Upper lobe of left lung (tissue), 6 donors: ENCODE measurements at regions not wholly inside any gene's neighbourhood (a gene's known extent, or its start where the extent isn't known, plus 50 kb on each side); places are given as distances from the start of the nearest gene placed in this dataset.
"Not testable (repeated sequence)": the region's sequence is repeated elsewhere in the genome, so short reads cannot be mapped to it uniquely, and the experiment has no call there.

ENCODE experiments used
- ATAC-seq, 2 donors: fragments of 200-7000 bp; cut with Tn5 transposase; one replicate each; pipeline ENCODE4 v1.9.1; 2022; ENCODE audit warnings: mild to moderate bottlenecking in 2 of 2, moderate library complexity in 2 of 2; ENCODE audit not compliant: low FRiP score in 2 of 2
- DNase-seq, 2 donors: peaks; one replicate each; pipeline ENCODE4 v3.0.0-alpha.2; 2019 to 2020
- H3K27ac ChIP-seq, 4 donors: fragments of 200-600 bp; sonication (generic); one replicate each; pipeline ENCODE4 v1.5.1; 2016 to 2019
- H3K27me3 ChIP-seq, 4 donors: fragments of 200-600 bp; sonication (generic); one replicate each; pipeline ENCODE4 v1.5.1; 2017 to 2019
- H3K36me3 ChIP-seq, 4 donors: fragments of 200-600 bp; sonication (generic); one replicate each; pipeline ENCODE4 v1.5.1; 2016 to 2019
- H3K4me1 ChIP-seq, 4 donors: fragments of 200-600 bp; sonication (generic); one replicate each; pipeline ENCODE4 v1.5.1; 2018 to 2019
- H3K4me3 ChIP-seq, 4 donors: fragments of 200-600 bp; sonication (generic); one replicate each; pipeline ENCODE4 v1.5.1; 2017 to 2019; ENCODE audit warnings: mild to moderate bottlenecking in 2 of 4, moderate library complexity in 1 of 4
- H3K9me3 ChIP-seq, 4 donors: fragments of 200-600 bp; sonication (generic); one replicate each; pipeline ENCODE4 v1.5.1; 2018 to 2019
- EP300 ChIP-seq, 4 donors: sonication (generic); formaldehyde crosslinking; IDR thresholded peaks; one replicate each; pipeline ENCODE4 v1.5.1; 2017; ENCODE audit warnings: antibody characterized with exemption in 4 of 4, control low read depth in 2 of 4
- POLR2A ChIP-seq, 4 donors: fragments of 450-650 bp; IDR thresholded peaks; one replicate each; pipeline ENCODE4 v1.5.1; 2016 to 2017; ENCODE audit warnings: antibody characterized with exemption in 4 of 4, mild to moderate bottlenecking in 2 of 4
- POLR2AphosphoS5 ChIP-seq, 2 donors: sonication (generic); formaldehyde crosslinking; IDR thresholded peaks; one replicate each; pipeline ENCODE4 v1.5.1; 2017; ENCODE audit warnings: antibody characterized with exemption in 2 of 2
- WGBS, 2 donors: methylation state at CpG; one replicate each; pipeline ENCODE4 v1.1.5; 2017 to 2018; 5-methylcytosine and 5-hydroxymethylcytosine counted together
- TF ChIP-seq, protein P1 (sequence below), 6 experiments: fragments of 450-650 bp in 4 of 6; fragments of 200-600 bp in 2 of 6; sonication (generic) in 2 of 6; IDR thresholded peaks; one replicate each; pipeline ENCODE4 v1.5.1; 2016 to 2019; ENCODE audit warnings: antibody characterized with exemption in 6 of 6
- donor health status: DM: no; HTN: no; CAD: no; lungs with moderate emphysema.
- donor health status: DM: no; HTN: yes; CAD: no; lungs with severe emphysema.

DNA sequence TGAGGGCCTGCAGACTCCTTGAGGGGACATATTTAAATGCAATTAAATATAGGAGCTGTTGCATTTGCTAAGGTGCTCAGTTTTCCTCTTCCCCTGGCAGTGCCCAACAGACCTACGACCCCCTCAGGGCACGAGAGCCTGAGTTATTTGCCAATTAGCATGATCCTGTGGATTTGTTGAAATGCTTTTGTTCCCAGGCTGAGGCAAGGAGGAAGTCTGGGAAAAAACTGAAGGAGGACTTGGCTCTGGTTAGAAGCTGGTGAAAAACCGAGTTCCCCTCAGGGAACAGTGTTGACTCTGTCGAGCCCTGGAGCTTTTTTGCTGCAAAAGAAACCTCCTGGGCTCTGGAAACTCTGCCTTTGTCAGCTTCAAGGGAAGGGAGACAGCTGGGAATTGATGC is 103.6 kb upstream of the SHB start:
- TF ChIP-seq POLR2AphosphoS5 (IDR thresholded peaks at IDR 0.05), result no peak
- no peak for TF ChIP-seq POLR2A (IDR thresholded peaks at IDR 0.05)
- no peak for TF ChIP-seq EP300 (IDR thresholded peaks at IDR 0.05)
- TF ChIP-seq, protein P1, sequence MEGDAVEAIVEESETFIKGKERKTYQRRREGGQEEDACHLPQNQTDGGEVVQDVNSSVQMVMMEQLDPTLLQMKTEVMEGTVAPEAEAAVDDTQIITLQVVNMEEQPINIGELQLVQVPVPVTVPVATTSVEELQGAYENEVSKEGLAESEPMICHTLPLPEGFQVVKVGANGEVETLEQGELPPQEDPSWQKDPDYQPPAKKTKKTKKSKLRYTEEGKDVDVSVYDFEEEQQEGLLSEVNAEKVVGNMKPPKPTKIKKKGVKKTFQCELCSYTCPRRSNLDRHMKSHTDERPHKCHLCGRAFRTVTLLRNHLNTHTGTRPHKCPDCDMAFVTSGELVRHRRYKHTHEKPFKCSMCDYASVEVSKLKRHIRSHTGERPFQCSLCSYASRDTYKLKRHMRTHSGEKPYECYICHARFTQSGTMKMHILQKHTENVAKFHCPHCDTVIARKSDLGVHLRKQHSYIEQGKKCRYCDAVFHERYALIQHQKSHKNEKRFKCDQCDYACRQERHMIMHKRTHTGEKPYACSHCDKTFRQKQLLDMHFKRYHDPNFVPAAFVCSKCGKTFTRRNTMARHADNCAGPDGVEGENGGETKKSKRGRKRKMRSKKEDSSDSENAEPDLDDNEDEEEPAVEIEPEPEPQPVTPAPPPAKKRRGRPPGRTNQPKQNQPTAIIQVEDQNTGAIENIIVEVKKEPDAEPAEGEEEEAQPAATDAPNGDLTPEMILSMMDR (IDR thresholded peaks at IDR 0.05), result no peak
- Histone ChIP-seq H3K27ac (no peak overlapping the region), H3K4me1 (no peaks in the 10 kb centered on the region), H3K36me3 (no peaks in the 10 kb centered on the region), H3K4me3 (no peak overlapping the region), H3K9me3 (peaks cover 3 to 20% (median 4%) of the 10 kb centered on the region in 4 donors), H3K27me3 (no peaks in the 10 kb centered on the region)
- no peak for DNase-seq
- no peak for ATAC-seq
- 39 to 43% methylated on average over 4 of the region's 4 CpGs for WGBS, 2 donors

DNA sequence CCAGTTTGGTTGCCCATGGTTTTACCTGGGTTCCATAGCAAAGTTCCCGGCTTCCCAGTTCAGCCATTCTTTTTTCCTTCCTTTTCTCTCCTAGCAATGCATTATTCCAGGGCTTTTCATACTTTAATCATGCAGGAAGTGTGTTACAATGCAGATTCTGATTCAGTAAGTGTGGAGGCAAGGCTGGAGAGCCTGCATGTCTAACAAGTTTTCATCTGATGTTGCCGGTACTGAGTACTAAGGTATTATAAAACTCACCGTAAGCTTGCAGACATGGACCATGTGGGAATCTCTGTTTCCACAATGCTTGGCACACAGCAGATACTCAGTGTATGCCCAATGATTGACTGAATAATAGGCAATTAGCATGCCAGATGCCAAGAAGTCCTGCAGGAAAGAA is 102.9 kb upstream of the SHB start:
- ATAC-seq (no peak), DNase-seq (no peak)
- no peaks in the 10 kb centered on the region for H3K27me3 ChIP-seq
- 69 to 74% methylated on average over 3 of the region's 3 CpGs for WGBS, 2 donors
- no peak for TF ChIP-seq EP300 (IDR thresholded peaks at IDR 0.05)
- TF ChIP-seq POLR2AphosphoS5 (IDR thresholded peaks at IDR 0.05), result no peak
- TF ChIP-seq POLR2A (IDR thresholded peaks at IDR 0.05), result no peak
- TF ChIP-seq, protein P1 (IDR thresholded peaks at IDR 0.05), result no peak
- no peaks in the 10 kb centered on the region for H3K4me1 ChIP-seq
- no peaks in the 10 kb centered on the region for H3K36me3 ChIP-seq
- H3K9me3 ChIP-seq, result peaks cover 3 to 20% (median 4%) of the 10 kb centered on the region in 4 donors
- no peak overlapping the region for H3K4me3 ChIP-seq
- H3K27ac ChIP-seq, result no peak overlapping the region

DNA sequence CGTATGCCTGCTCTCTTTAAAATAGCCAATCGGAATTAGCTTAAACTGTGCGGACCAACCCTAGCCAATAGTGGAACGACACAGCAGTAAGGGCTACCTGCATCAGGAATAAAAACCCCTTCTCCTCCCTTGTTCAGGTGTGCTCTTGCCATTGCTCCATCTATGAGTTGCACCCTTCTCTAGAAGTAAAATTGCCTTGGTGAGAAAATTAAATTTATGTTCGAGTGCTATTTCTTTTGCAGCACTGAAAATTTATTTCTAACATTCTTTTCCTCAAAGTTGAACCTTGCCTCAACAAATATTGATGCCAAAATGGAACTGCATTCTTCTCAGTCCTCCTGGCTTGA is 102.5 kb upstream of the SHB start:
- ATAC-seq (no peak), DNase-seq (no peak)
- Histone ChIP-seq H3K27me3 (no peaks in the 10 kb centered on the region), H3K9me3 (peaks cover 3 to 20% (median 4%) of the 10 kb centered on the region in 4 donors), H3K27ac (no peak overlapping the region), H3K4me3 (no peak overlapping the region), H3K36me3 (no peaks in the 10 kb centered on the region), H3K4me1 (no peaks in the 10 kb centered on the region)
- WGBS, 2 donors, result 94 to 95% methylated on average over 5 of the region's 5 CpGs
- TF ChIP-seq POLR2AphosphoS5 (IDR thresholded peaks at IDR 0.05) (no peak), POLR2A (IDR thresholded peaks at IDR 0.05) (no peak), EP300 (IDR thresholded peaks at IDR 0.05) (no peak)
- TF ChIP-seq, protein P1 (IDR thresholded peaks at IDR 0.05), result no peak

DNA sequence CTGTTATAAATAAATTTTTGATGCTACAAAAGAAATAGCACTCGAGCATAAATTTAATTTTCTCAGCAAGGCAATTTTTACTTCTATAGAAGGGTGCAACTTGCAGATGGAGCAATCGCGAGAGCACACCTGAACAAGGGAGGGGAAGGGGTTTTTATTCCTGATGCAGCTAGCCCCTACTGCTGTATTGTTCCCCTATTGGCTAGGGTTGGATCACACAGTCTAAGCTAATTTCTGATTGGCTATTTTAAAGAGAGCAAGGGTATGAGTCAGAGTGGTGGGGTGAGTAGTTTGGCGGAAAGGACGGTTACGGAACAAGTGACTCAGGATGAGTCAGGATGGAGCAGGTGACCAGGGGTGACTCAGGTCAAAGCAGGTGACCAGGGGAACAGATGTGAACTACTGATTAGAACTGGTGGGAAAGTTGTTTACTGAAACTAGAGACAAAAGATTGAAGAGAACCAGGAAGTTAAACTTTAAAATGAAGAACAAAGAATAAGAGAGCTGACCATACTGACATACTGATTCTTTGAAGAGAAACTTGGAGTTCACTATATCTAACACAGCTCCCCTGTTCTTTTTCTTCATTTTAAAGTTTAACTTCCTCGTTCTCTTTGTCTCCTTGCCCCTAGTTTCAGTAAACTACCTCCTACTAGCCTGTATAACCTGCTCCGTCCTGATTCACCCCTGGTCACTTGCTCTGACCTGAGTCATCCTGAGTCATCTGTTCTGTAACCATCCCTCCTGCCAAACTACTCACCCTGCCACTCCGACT is 101.9 kb upstream of the SHB start:
- DNase-seq, H3K4me3 ChIP-seq, H3K4me1 ChIP-seq, H3K27me3 ChIP-seq, H3K36me3 ChIP-seq, H3K27ac ChIP-seq, ATAC-seq: not testable (repeated sequence)
- WGBS, 2 donors, result 91 to 94% methylated on average over 9 of the region's 9 CpGs
- peaks cover 3 to 20% (median 4%) of the 10 kb centered on the region in 4 donors for H3K9me3 ChIP-seq

DNA sequence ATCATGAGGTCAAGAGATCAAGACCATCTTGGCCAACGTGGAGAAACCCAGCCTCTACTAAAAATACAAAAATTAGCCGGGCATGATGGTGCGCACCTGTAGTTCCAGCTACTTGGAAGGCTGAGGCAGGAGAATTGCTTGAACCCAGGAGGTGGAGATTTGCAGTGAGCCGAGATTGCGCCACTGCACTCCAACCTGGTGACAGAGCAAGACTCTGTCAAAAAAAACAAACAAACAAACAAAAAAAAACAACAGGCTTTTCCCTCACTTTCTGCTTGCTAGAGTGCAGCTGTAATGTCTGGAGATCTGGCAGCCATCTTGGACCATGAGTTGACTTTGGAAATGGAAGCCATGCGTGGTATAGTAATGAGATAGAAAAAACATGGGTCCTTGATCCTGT is 101.1 kb upstream of the SHB start:
- H3K27me3 ChIP-seq, H3K27ac ChIP-seq, DNase-seq, H3K4me3 ChIP-seq, H3K36me3 ChIP-seq, H3K4me1 ChIP-seq, ATAC-seq: not testable (repeated sequence)
- 91 to 92% methylated on average over 6 of the region's 6 CpGs for WGBS, 2 donors
- peaks cover 3 to 20% (median 4%) of the 10 kb centered on the region in 4 donors for H3K9me3 ChIP-seq

DNA sequence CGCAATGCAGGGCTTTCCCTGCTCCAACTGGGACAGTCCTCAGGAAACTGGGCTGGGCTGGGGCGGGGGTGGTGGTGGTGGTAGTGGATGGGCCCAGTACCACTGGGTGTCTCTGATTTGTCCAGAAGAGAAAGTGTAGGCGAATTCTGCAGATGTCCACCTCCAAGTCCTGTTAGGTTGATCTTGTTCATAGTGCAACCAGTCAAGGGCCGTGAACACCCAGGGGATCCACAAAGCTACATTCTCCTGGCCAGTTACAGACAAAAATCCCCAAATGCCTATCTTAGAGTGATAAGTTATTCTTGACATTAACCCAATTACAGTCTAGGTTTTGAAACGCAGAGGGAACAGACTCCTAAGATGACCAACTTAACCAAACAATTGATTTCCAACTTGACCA is 97.5 kb upstream of the SHB start:
- Histone ChIP-seq H3K9me3 (peaks cover 3 to 20% (median 4%) of the 10 kb centered on the region in 4 donors), H3K4me1 (peaks cover 0 to 3% (median 0%) of the 10 kb centered on the region in 4 donors), H3K36me3 (no peaks in the 10 kb centered on the region), H3K27ac (no peak overlapping the region), H3K4me3 (no peak overlapping the region), H3K27me3 (no peaks in the 10 kb centered on the region)
- DNase-seq, result no peak
- no peak for ATAC-seq
- TF ChIP-seq POLR2A (IDR thresholded peaks at IDR 0.05) (no peak), POLR2AphosphoS5 (IDR thresholded peaks at IDR 0.05) (no peak), EP300 (IDR thresholded peaks at IDR 0.05) (no peak)
- TF ChIP-seq, protein P1 (IDR thresholded peaks at IDR 0.05), result no peak
- 92% methylated on average over 5 of the region's 5 CpGs for WGBS, 2 donors
